ENCODE measurements at regions not wholly inside any gene's neighbourhood (a gene's known extent, or its start where the extent isn't known, plus 50 kb on each side); places are given as distances from the start of the nearest gene placed in this dataset.
A peak's percentile ranks its signal among the peaks of the same experiment; 100 is the strongest.

DNA sequence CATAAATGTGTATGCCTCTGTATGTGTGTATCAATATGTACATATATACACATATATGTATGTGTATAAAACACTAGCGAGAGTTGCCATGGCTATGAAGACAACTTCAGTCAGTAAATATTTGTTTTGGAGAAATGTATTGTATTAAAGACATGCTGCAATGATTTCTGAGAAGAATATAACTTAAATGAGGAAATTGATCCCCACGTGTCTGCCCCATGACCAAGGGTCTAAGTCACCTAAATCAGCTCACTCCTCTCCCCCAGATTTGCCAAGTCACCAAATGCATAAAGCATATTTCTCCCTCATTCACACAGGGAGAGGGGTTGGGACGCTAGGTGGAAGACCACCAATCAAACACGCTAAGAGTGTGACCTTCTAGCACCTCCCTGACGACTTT, 58.3 kb upstream of the LYST start:
- no peak overlapping the region for H2AK5ac ChIP-seq (ENCODE audit: low read length)
- no peak overlapping the region for H2BK5ac ChIP-seq (ENCODE audit: low read length)
- no CpG with 5 or more reads among the region's 5 CpGs for WGBS (ENCODE audit: extremely low coverage, insufficient coverage, low lambda C conversion rate)
- no peak overlapping the region for H3K23ac ChIP-seq (ENCODE audit: low read length)
- H3K79me2 ChIP-seq (ENCODE audit: control insufficient read depth, insufficient read depth, low read length): no peaks in the 10 kb centered on the region
- H2BK15ac ChIP-seq (replicated peaks; ENCODE audit: low read depth): no peak overlapping the region
- no peak overlapping the region for H3K4me2 ChIP-seq (ENCODE audit: low read length)
- H3K36me3 ChIP-seq (ENCODE audit: control insufficient read depth, insufficient read depth, low read length): no peaks in the 10 kb centered on the region
- H3K27ac ChIP-seq (ENCODE audit: low read depth, low read length): no peak overlapping the region
- H3K18ac ChIP-seq (ENCODE audit: low read length): no peak overlapping the region
- H4K8ac ChIP-seq (ENCODE audit: low read depth, low read length): no peak overlapping the region
- H2BK120ac ChIP-seq (ENCODE audit: low read depth, low read length): no peak overlapping the region
- H3K79me1 ChIP-seq (ENCODE audit: low read length): no peaks in the 10 kb centered on the region
- no peak overlapping the region for H4K5ac ChIP-seq (ENCODE audit: low read length)
- no peak overlapping the region for H3K4ac ChIP-seq (ENCODE audit: low read depth, low read length)
- no peaks in the 10 kb centered on the region for H3K27me3 ChIP-seq (ENCODE audit: insufficient read depth, low read length, poor library complexity)
- peaks cover 8% of the 10 kb centered on the region for H3K4me1 ChIP-seq (ENCODE audit: control insufficient read depth, low read depth, low read length)
- no peak overlapping the region for H3K4me3 ChIP-seq (ENCODE audit: low read length)
- H3K9ac ChIP-seq (ENCODE audit: low read length): no peak overlapping the region
- DNase-seq: no peak
- H3K56ac ChIP-seq (ENCODE audit: low read length): no peak overlapping the region

DNA sequence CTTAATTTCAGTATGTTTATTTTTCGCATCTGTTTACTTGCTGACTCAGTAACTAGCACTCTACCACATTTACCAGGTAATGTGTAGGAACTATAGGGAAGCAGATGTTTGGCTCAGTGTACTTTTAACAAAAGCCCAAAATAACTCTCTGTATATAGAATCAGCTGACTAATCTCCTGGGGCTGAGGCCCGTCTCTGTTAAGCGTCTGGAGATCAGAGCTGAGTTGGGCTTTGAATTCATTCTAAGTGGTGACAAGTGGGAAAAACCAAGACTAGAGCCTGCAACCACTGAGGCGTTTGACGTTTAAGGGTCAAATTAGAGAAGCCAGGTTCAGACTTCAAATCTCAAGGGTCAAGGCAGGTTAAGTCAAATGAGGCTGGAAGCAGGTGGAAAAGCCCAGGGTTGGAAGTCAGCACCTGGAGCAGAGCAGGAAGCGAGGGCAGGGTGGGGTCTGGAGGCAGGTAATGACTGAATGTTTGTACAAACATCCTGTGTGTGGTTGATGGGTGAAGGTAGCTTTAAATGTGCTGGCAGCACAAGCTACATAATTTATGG, 56.8 kb upstream of the LYST start:
- Histone ChIP-seq H3K27ac (ENCODE audit: low read depth, low read length) (no peak overlapping the region), H3K36me3 (ENCODE audit: control insufficient read depth, insufficient read depth, low read length) (no peaks in the 10 kb centered on the region), H3K4me2 (ENCODE audit: low read length) (no peak overlapping the region), H3K27me3 (ENCODE audit: insufficient read depth, low read length, poor library complexity) (no peaks in the 10 kb centered on the region), H3K4ac (ENCODE audit: low read depth, low read length) (no peak overlapping the region), H3K9ac (ENCODE audit: low read length) (no peak overlapping the region), H3K56ac (ENCODE audit: low read length) (no peak overlapping the region), H2BK15ac (replicated peaks; ENCODE audit: low read depth) (no peak overlapping the region), H3K18ac (ENCODE audit: low read length) (no peak overlapping the region), H2BK120ac (ENCODE audit: low read depth, low read length) (no peak overlapping the region), H3K4me3 (ENCODE audit: low read length) (no peak overlapping the region), H2AK5ac (ENCODE audit: low read length) (no peak overlapping the region), H4K8ac (ENCODE audit: low read depth, low read length) (no peak overlapping the region), H3K23ac (ENCODE audit: low read length) (no peak overlapping the region), H3K4me1 (ENCODE audit: control insufficient read depth, low read depth, low read length) (peaks cover 9% of the 10 kb centered on the region), H3K79me2 (ENCODE audit: control insufficient read depth, insufficient read depth, low read length) (no peaks in the 10 kb centered on the region), H3K79me1 (ENCODE audit: low read length) (no peaks in the 10 kb centered on the region), H4K5ac (ENCODE audit: low read length) (no peak overlapping the region), H2BK5ac (ENCODE audit: low read length) (no peak overlapping the region)
- DNase-seq: no peak
- WGBS (ENCODE audit: extremely low coverage, insufficient coverage, low lambda C conversion rate): no CpG with 5 or more reads among the region's 6 CpGs

DNA sequence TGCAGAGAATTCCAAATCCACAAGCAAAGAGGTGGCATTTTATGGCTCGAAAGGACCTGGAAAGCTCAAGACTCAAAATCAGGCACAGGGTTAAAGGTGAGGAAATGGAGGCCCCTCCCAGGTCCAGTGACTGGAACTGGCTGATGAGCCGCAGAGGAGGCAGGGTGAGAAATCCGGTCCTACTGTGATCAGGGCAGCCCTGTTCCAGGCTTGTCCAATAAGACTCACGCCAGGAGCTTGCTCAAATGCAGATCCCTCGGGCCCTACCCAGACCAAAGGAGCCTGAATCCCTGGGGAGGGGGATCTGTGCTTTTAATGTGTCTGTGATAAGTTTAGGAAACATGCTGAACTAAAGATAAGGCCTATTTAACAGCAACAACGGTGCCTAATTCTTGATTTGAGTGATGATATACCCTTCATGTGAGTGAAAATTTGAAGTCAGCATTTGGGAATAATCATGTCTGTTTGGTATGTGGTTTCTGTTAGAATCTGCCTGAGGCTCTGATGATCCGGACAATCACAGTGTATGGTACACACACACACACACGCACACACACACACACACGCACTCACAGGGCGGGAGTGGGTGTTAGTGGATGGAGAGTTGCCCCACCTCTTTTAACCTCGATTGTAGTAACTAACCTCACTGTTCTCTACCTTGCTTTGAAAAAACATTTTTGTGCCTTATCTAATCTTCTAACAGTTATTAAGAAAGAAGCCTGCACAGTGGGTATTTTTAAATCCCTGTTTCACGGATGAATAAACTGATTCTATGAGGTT, 54.1 kb upstream of the LYST start:
- no peak overlapping the region for H2BK15ac ChIP-seq (replicated peaks; ENCODE audit: low read depth)
- no peaks in the 10 kb centered on the region for H3K79me2 ChIP-seq (ENCODE audit: control insufficient read depth, insufficient read depth, low read length)
- peak overlapping the region; percentile 71 for H3K56ac ChIP-seq (ENCODE audit: low read length)
- H2BK5ac ChIP-seq (ENCODE audit: low read length): no peak overlapping the region
- H3K18ac ChIP-seq (ENCODE audit: low read length): no peak overlapping the region
- H3K4me3 ChIP-seq (ENCODE audit: low read length): no peak overlapping the region
- no peaks in the 10 kb centered on the region for H3K79me1 ChIP-seq (ENCODE audit: low read length)
- no peaks in the 10 kb centered on the region for H3K27me3 ChIP-seq (ENCODE audit: insufficient read depth, low read length, poor library complexity)
- no peak overlapping the region for H3K23ac ChIP-seq (ENCODE audit: low read length)
- H2AK5ac ChIP-seq (ENCODE audit: low read length): no peak overlapping the region
- no peak overlapping the region for H3K4me2 ChIP-seq (ENCODE audit: low read length)
- peak overlapping the region; percentile 21 for H3K9ac ChIP-seq (ENCODE audit: low read length)
- H4K5ac ChIP-seq (ENCODE audit: low read length): no peak overlapping the region
- no CpG with 5 or more reads among the region's 12 CpGs for WGBS (ENCODE audit: extremely low coverage, insufficient coverage, low lambda C conversion rate)
- peaks cover 9% of the 10 kb centered on the region for H3K4me1 ChIP-seq (ENCODE audit: control insufficient read depth, low read depth, low read length)
- no peak overlapping the region for H4K8ac ChIP-seq (ENCODE audit: low read depth, low read length)
- no peak overlapping the region for H2BK120ac ChIP-seq (ENCODE audit: low read depth, low read length)
- H3K27ac ChIP-seq (ENCODE audit: low read depth, low read length): peak overlapping the region; percentile 42
- H3K4ac ChIP-seq (ENCODE audit: low read depth, low read length): no peak overlapping the region
- DNase-seq: peak; percentile 78
- no peaks in the 10 kb centered on the region for H3K36me3 ChIP-seq (ENCODE audit: control insufficient read depth, insufficient read depth, low read length)

DNA sequence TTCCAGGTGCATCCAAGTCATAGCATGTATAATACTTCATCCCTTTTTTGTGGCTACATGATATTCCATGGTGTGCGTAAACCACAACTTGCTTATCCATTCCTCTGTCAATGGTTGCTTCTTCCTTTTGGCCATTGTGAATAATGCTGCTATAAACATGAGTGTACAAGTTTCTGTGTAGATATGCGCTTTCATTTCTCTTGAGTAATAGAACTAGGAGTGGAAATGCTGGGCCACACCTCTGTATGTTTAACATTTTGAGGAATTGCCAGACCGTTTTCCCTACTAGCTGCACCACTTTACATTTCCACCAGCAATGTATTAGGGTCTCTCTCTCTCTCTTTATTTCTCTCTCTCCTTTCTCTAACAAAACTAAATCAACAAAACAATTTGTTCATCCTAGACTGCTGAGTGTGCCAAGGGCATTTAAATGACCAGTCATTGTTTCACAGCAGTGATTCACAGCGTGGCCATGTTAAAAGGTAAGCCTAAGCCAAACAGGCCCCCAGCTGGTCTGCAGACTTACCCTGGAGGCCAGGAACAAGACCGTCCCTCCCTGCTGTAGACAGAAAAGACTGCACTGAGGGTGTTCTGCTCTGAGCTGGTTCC, 53.2 kb upstream of the LYST start:
- Histone ChIP-seq H3K18ac (ENCODE audit: low read length) (no peak overlapping the region), H3K79me1 (ENCODE audit: low read length) (no peaks in the 10 kb centered on the region), H2BK5ac (ENCODE audit: low read length) (peak overlapping the region; percentile 62), H4K5ac (ENCODE audit: low read length) (no peak overlapping the region), H3K79me2 (ENCODE audit: control insufficient read depth, insufficient read depth, low read length) (no peaks in the 10 kb centered on the region), H3K4me1 (ENCODE audit: control insufficient read depth, low read depth, low read length) (peaks cover 9% of the 10 kb centered on the region), H3K23ac (ENCODE audit: low read length) (no peak overlapping the region), H2BK15ac (replicated peaks; ENCODE audit: low read depth) (no peak overlapping the region), H3K4me2 (ENCODE audit: low read length) (no peak overlapping the region), H4K8ac (ENCODE audit: low read depth, low read length) (no peak overlapping the region), H3K56ac (ENCODE audit: low read length) (peak overlapping the region; percentile 71), H3K4me3 (ENCODE audit: low read length) (no peak overlapping the region), H3K36me3 (ENCODE audit: control insufficient read depth, insufficient read depth, low read length) (no peaks in the 10 kb centered on the region), H2BK120ac (ENCODE audit: low read depth, low read length) (no peak overlapping the region), H3K4ac (ENCODE audit: low read depth, low read length) (no peak overlapping the region), H3K27ac (ENCODE audit: low read depth, low read length) (peak overlapping the region; percentile 42), H3K27me3 (ENCODE audit: insufficient read depth, low read length, poor library complexity) (no peaks in the 10 kb centered on the region), H3K9ac (ENCODE audit: low read length) (peak overlapping the region; percentile 21), H2AK5ac (ENCODE audit: low read length) (no peak overlapping the region)
- WGBS (ENCODE audit: extremely low coverage, insufficient coverage, low lambda C conversion rate): no CpG with 5 or more reads among the region's 5 CpGs
- peak; percentile 73 for DNase-seq

DNA sequence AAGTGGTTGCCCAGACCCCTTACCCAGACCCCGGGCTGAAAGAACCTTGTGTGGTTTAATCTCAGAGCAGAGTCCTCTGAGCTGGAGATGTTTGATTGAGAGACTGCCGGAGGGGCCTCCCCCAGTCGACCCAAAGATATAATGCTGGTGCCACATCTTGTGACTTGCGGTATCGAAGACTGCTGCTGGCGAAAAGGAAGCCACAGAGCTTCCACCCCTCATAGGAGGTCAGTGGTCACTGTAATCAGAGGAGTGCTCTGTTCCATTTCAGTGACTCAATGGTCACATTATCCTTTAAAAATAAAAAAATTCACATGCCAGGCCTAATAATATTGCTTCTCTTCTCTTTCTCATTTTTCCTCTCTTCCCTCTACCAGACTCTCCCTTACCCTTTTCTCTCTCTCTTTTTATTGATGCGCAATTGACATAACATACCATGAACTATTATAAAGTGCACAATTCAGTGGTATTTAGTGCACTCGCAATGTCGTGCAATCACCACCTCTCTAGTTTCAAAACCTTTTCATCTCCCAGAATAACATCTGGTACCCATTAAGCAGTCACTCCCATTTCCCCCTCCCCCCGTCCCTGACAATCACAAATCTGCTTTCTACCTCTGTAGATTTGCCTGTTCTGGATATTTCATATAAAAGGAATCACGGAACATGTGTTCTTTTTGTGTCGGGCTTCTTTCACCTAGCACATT, 52.6 kb upstream of the LYST start:
- no CpG with 5 or more reads among the region's 12 CpGs for WGBS (ENCODE audit: extremely low coverage, insufficient coverage, low lambda C conversion rate)
- H3K4me1 ChIP-seq (ENCODE audit: control insufficient read depth, low read depth, low read length): peaks cover 9% of the 10 kb centered on the region
- DNase-seq: no peak

More for the DNA sequence above, 52.6 kb upstream of the LYST start:
- Histone ChIP-seq H3K27ac (ENCODE audit: low read depth, low read length) (no peak overlapping the region), H4K8ac (ENCODE audit: low read depth, low read length) (no peak overlapping the region), H3K4ac (ENCODE audit: low read depth, low read length) (no peak overlapping the region), H3K36me3 (ENCODE audit: control insufficient read depth, insufficient read depth, low read length) (no peaks in the 10 kb centered on the region), H3K23ac (ENCODE audit: low read length) (no peak overlapping the region), H2BK5ac (ENCODE audit: low read length) (no peak overlapping the region), H4K5ac (ENCODE audit: low read length) (no peak overlapping the region), H3K9ac (ENCODE audit: low read length) (no peak overlapping the region), H3K18ac (ENCODE audit: low read length) (no peak overlapping the region), H3K79me2 (ENCODE audit: control insufficient read depth, insufficient read depth, low read length) (no peaks in the 10 kb centered on the region), H2BK15ac (replicated peaks; ENCODE audit: low read depth) (no peak overlapping the region), H3K79me1 (ENCODE audit: low read length) (no peaks in the 10 kb centered on the region), H2BK120ac (ENCODE audit: low read depth, low read length) (no peak overlapping the region), H3K4me3 (ENCODE audit: low read length) (no peak overlapping the region), H3K27me3 (ENCODE audit: insufficient read depth, low read length, poor library complexity) (no peaks in the 10 kb centered on the region), H3K4me2 (ENCODE audit: low read length) (no peak overlapping the region), H2AK5ac (ENCODE audit: low read length) (no peak overlapping the region), H3K56ac (ENCODE audit: low read length) (no peak overlapping the region)

Data from mesendoderm (in vitro differentiated cells).